NCI-H510A treated with DMSO at 0.1 percent for 48 hours (cell line): ENCODE measurements at regions not wholly inside any gene's neighbourhood (a gene's known extent, or its start where the extent isn't known, plus 50 kb on each side); places are given as distances from the start of the nearest gene placed in this dataset.
A peak's percentile ranks its signal among the peaks of the same experiment; 100 is the strongest.

Source experiments
- DNase-seq: peaks from one replicate; lab custom pipeline; 2025; lab: John Stamatoyannopoulos, UW

GRCh38 chr1:68959461-68960030 is 462.7 kb upstream of the DEPDC1 start:
- no peak for DNase-seq

GRCh38 chr1:68961143-68961542 is 464.3 kb upstream of the DEPDC1 start:
- no peak for DNase-seq

GRCh38 chr1:68963353-68963752 is 466.5 kb upstream of the DEPDC1 start:
- no peak for DNase-seq

GRCh38 chr1:68969441-68969840 is 472.6 kb upstream of the DEPDC1 start:
- peak; percentile 87 for DNase-seq

GRCh38 chr1:68970571-68970970 is 473.7 kb upstream of the DEPDC1 start:
- no peak for DNase-seq

GRCh38 chr1:68973459-68974244 is 476.8 kb upstream of the DEPDC1 start:
- no peak for DNase-seq

GRCh38 chr1:68974447-68974846 is 477.6 kb upstream of the DEPDC1 start:
- DNase-seq, result no peak

- peak; percentile 37 for DNase-seq
These were observed 478.5 kb upstream of the DEPDC1 start for GRCh38 chr1:68975212-68975933.

GRCh38 chr1:68976916-68977610 is 480.2 kb upstream of the DEPDC1 start:
- DNase-seq, result no peak

GRCh38 chr1:68979891-68980290 is 483.0 kb upstream of the DEPDC1 start:
- no peak for DNase-seq

- DNase-seq, result no peak
These were observed 487.4 kb upstream of the DEPDC1 start for GRCh38 chr1:68984289-68984688.

GRCh38 chr1:68994096-68994495 is 497.2 kb upstream of the DEPDC1 start:
- DNase-seq, result no peak

- no peak for DNase-seq
These were observed 519.6 kb upstream of the DEPDC1 start for GRCh38 chr1:69016468-69016867.

- no peak for DNase-seq
These were observed 532.8 kb upstream of the DEPDC1 start for GRCh38 chr1:69029649-69030048.

GRCh38 chr1:69038379-69038778 is 529.3 kb upstream of the LRRC7 start:
- DNase-seq, result no peak

- no peak for DNase-seq
These were observed 522.1 kb upstream of the LRRC7 start for GRCh38 chr1:69045572-69045971.

GRCh38 chr1:69055194-69055593 is 512.5 kb upstream of the LRRC7 start:
- peak; percentile 51 for DNase-seq

GRCh38 chr1:69058454-69058853 is 509.3 kb upstream of the LRRC7 start:
- DNase-seq, result no peak

- DNase-seq, result no peak
These were observed 496.9 kb upstream of the LRRC7 start for GRCh38 chr1:69070660-69071373.

- DNase-seq, result no peak
These were observed 494.5 kb upstream of the LRRC7 start for GRCh38 chr1:69073176-69073575.

- no peak for DNase-seq
These were observed 491.1 kb upstream of the LRRC7 start for GRCh38 chr1:69076631-69077030.

GRCh38 chr1:69077198-69077597 is 490.5 kb upstream of the LRRC7 start:
- DNase-seq, result no peak
